H1 (cell line): ENCODE measurements at regions not wholly inside any gene's neighbourhood (a gene's known extent, or its start where the extent isn't known, plus 50 kb on each side); places are given as distances from the start of the nearest gene placed in this dataset.

ENCODE experiments used
- ASH2L ChIP-seq: fragments of 200-600, 300-600 bp; sonication (generic); IDR thresholded peaks from one replicate; pipeline ENCODE4 v1.7.1; 2017; ENCODE audit warnings: low read length
- ATF2 ChIP-seq: IDR thresholded peaks from 2 replicates; pipeline ENCODE4 v1.6.1; 2012; ENCODE audit warnings: low read length, inconsistent platforms
- CHD1 ChIP-seq: IDR thresholded peaks from 2 replicates; pipeline ENCODE4 v1.6.1; 2012; ENCODE audit warnings: low read depth, low read length, improper control_type of control experiment
- CHD2 ChIP-seq: IDR thresholded peaks from 2 replicates; pipeline ENCODE4 v1.6.1; 2012; ENCODE audit warnings: low read length, improper control_type of control experiment
- CTCF ChIP-seq, 3 experiments: IDR thresholded peaks; 1 replicate in 2 of 3; 2 replicates in 1 of 3; pipeline versions ENCODE4 v1.5.1 to v1.6.1; 2011; ENCODE audit warnings: low read length in 3 of 3, mild to moderate bottlenecking in 3 of 3, inconsistent platforms in 2 of 3, low read depth in 1 of 3, moderate library complexity in 1 of 3; ENCODE audit not compliant: insufficient read depth in 1 of 3; ENCODE audit errors: control extremely low read depth in 1 of 3
- EGR1 ChIP-seq: IDR thresholded peaks from 2 replicates; pipeline ENCODE4 v1.6.1; 2011; ENCODE audit warnings: low read depth, low read length, borderline replicate concordance
- EP300 ChIP-seq, 2 experiments: IDR thresholded peaks; 1 replicate in 1 of 2; 2 replicates in 1 of 2; pipeline ENCODE4 v1.6.1; 2011 to 2012; ENCODE audit warnings: low read depth in 2 of 2, low read length in 2 of 2, mild to moderate bottlenecking in 2 of 2, borderline replicate concordance in 1 of 2, inconsistent platforms in 1 of 2, moderate library complexity in 1 of 2
- JUND ChIP-seq: IDR thresholded peaks from 2 replicates; pipeline ENCODE4 v1.6.1; 2011; ENCODE audit warnings: mild to moderate bottlenecking, improper control_type of control experiment, low read length
- MAX ChIP-seq: IDR thresholded peaks from 2 replicates; pipeline ENCODE4 v1.6.1; 2012; ENCODE audit warnings: inconsistent platforms
- POLR2A ChIP-seq, 2 experiments: IDR thresholded peaks; 1 replicate in 1 of 2; 2 replicates in 1 of 2; pipeline ENCODE4 v1.6.1; 2011; ENCODE audit warnings: low read depth in 2 of 2, low read length in 2 of 2, mild to moderate bottlenecking in 2 of 2; ENCODE audit errors: control extremely low read depth in 1 of 2
- RAD21 ChIP-seq, 2 experiments: IDR thresholded peaks in 1 of 2; conservative IDR thresholded peaks in 1 of 2; 2 replicates each; pipeline ENCODE4 v1.6.1; 2011; ENCODE audit warnings: low read depth in 2 of 2, low read length in 2 of 2, improper control_type of control experiment in 1 of 2, inconsistent platforms in 1 of 2, mild to moderate bottlenecking in 1 of 2, moderate library complexity in 1 of 2
- TEAD4 ChIP-seq: IDR thresholded peaks from 2 replicates; pipeline ENCODE4 v1.6.1; 2012; ENCODE audit warnings: low read depth, low read length, inconsistent platforms, mixed read lengths
- USF2 ChIP-seq: IDR thresholded peaks from 2 replicates; pipeline ENCODE4 v1.6.1; 2011; ENCODE audit warnings: low read length, improper control_type of control experiment

GRCh38 chr3:101998256-101998926 lies 149.1 kb downstream of the NFKBIZ start:
- no peak for TF ChIP-seq MAX
- TF ChIP-seq POLR2A (IDR thresholded peaks at IDR 0.05; ENCODE audit: control extremely low read depth in 1 of 2, low read depth in 2 of 2, low read length in 2 of 2), result no peak
- no peak for TF ChIP-seq ATF2
- peak in 1 of 2 experiments; percentile 28; a peak in 2 of 4 replicates for TF ChIP-seq RAD21 (IDR thresholded peaks at IDR 0.05 in 1 of 2, conservative IDR thresholded peaks at IDR 0.05 in 1 of 2; ENCODE audit: low read depth in 2 of 2, low read length in 2 of 2)
- TF ChIP-seq CTCF (IDR thresholded peaks at IDR 0.05; ENCODE audit: control extremely low read depth in 1 of 3, insufficient read depth in 1 of 3, low read depth in 1 of 3, low read length in 3 of 3), result no peak
- no peak for TF ChIP-seq ASH2L
- no peak for TF ChIP-seq JUND
- TF ChIP-seq CHD2, result no peak
- no peak for TF ChIP-seq EGR1
- no peak for TF ChIP-seq CHD1
- TF ChIP-seq USF2, result no peak
- no peak for TF ChIP-seq EP300 (IDR thresholded peaks at IDR 0.05; ENCODE audit: borderline replicate concordance in 1 of 2, low read depth in 2 of 2, low read length in 2 of 2)
- no peak for TF ChIP-seq TEAD4
